ENCODE measurements at regions not wholly inside any gene's neighbourhood (a gene's known extent, or its start where the extent isn't known, plus 50 kb on each side); places are given as distances from the start of the nearest gene placed in this dataset.

DNA sequence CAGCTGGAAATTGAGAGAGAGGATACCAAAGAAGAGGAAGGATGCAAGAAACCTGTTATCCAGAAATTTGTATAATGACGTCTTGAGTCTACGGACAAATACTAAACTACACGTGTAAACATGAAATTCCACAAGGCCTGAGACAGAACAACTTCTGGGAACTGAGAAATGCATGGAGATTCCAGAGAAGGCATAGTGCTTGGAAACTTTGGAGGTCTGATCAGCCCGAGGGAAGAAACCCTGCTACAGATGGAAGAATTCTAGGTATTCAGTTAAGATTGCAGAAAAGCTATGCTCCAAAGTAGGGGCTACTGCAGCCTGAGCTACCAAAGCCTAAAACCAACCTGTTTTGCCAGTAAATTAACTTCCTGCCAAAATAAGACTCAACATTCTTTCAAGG is 120.4 kb downstream of the PDCL3 start:
- no peak overlapping the region for H3K27ac ChIP-seq
- TF ChIP-seq, protein P1, sequence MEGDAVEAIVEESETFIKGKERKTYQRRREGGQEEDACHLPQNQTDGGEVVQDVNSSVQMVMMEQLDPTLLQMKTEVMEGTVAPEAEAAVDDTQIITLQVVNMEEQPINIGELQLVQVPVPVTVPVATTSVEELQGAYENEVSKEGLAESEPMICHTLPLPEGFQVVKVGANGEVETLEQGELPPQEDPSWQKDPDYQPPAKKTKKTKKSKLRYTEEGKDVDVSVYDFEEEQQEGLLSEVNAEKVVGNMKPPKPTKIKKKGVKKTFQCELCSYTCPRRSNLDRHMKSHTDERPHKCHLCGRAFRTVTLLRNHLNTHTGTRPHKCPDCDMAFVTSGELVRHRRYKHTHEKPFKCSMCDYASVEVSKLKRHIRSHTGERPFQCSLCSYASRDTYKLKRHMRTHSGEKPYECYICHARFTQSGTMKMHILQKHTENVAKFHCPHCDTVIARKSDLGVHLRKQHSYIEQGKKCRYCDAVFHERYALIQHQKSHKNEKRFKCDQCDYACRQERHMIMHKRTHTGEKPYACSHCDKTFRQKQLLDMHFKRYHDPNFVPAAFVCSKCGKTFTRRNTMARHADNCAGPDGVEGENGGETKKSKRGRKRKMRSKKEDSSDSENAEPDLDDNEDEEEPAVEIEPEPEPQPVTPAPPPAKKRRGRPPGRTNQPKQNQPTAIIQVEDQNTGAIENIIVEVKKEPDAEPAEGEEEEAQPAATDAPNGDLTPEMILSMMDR (IDR thresholded peaks at IDR 0.05) = no peak
- TF ChIP-seq POLR2A (IDR thresholded peaks at IDR 0.05) (no peak), EP300 (IDR thresholded peaks at IDR 0.05) (no peak)

DNA sequence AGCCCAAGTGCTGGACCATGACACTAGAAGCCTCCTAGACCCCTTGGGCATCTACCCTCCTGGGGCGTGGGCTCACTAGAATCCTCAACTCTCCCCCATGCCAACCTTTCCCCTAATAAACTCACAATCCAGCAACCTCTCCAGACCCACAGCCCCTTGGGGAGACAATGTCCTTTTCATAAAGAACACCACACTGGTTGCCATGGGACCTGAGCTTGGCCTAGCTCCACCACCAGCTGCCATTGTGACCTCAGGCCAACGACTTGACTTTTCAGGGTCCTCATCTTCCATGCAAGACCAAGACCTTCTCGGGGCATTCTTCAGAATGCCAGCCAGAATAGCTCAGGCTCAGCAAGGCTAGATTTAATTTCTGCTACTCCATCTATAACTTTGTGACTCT is 128.1 kb upstream of the NPAS2 start:
- H3K9me3 ChIP-seq = peaks cover 0 to 25% (median 3%) of the 10 kb centered on the region in 4 donors

More for the DNA sequence above, 120.4 kb downstream of the PDCL3 start:
- Histone ChIP-seq H3K27me3 (no peaks in the 10 kb centered on the region), H3K4me1 (no peaks in the 10 kb centered on the region), H3K9me3 (peaks cover 0 to 18% (median 2%) of the 10 kb centered on the region in 4 donors), H3K36me3 (no peaks in the 10 kb centered on the region), H3K4me3 (no peak overlapping the region)
- DNase-seq (ENCODE audit: low spot score in 2 of 2) = no peak
- 85 to 90% methylated on average over 4 of the region's 4 CpGs for whole genome bisulfite sequencing, 2 donors

DNA sequence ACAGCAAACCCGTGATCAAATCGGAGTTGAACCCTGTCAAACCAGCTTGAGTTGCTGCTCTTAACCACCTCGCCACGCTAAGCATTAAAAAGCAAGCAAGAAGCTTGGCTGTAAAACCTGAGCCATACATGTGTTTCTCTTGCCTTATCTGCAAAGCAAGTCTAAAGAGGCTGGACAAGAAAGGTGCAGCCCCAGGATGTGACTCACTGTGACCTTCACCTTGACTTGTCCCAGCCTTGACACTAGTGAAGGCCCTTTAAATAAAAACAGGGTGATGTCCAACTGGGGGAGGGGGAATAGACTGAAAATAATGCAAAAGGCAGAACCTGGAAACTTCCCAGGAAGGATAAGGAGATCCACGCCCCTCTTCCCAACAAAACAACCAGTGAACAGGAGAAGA is 127.6 kb upstream of the NPAS2 start:
- no peak overlapping the region for H3K4me3 ChIP-seq
- H3K36me3 ChIP-seq = no peaks in the 10 kb centered on the region
- DNase-seq (ENCODE audit: low spot score in 2 of 2) = no peak
- TF ChIP-seq POLR2A (IDR thresholded peaks at IDR 0.05) = no peak
- no peak for TF ChIP-seq EP300 (IDR thresholded peaks at IDR 0.05)
- TF ChIP-seq, protein P1 (IDR thresholded peaks at IDR 0.05) = no peak
- H3K27me3 ChIP-seq = no peaks in the 10 kb centered on the region
- no peak overlapping the region for H3K27ac ChIP-seq
- 91 to 93% methylated on average over 5 of the region's 5 CpGs for WGBS, 2 donors
- peaks cover 0 to 30% (median 5%) of the 10 kb centered on the region in 4 donors for H3K9me3 ChIP-seq
- no peaks in the 10 kb centered on the region for H3K4me1 ChIP-seq

More for the DNA sequence above, 128.1 kb upstream of the NPAS2 start:
- no peaks in the 10 kb centered on the region for H3K4me1 ChIP-seq
- no peak overlapping the region for H3K27ac ChIP-seq
- no peak for TF ChIP-seq POLR2A (IDR thresholded peaks at IDR 0.05)
- TF ChIP-seq EP300 (IDR thresholded peaks at IDR 0.05) = no peak
- TF ChIP-seq, protein P1 (IDR thresholded peaks at IDR 0.05) = no peak
- DNase-seq (ENCODE audit: low spot score in 2 of 2) = no peak
- H3K36me3 ChIP-seq = no peaks in the 10 kb centered on the region
- H3K27me3 ChIP-seq = no peaks in the 10 kb centered on the region
- WGBS, 2 donors = 40 to 59% methylated on average over 3 of the region's 3 CpGs
- no peak overlapping the region for H3K4me3 ChIP-seq

DNA sequence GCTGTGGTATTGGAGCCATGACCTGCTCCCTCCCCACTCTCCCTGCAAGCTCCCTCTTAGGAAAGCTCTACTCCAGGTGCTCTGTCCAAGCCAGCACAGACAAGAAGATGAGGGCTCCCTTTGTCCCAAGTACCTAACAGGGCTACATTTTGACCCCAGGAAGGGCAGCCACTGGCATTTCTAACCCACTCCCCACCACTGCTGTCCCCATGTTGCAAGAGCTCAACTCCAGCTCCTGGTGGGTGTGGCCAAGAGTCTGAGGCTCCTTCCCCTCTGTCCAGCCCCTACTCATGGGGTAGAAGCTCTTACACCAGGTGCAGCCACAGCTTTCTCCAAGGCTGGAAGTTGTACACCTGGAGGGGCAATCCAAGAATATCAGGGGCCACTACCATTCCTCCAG is 127.0 kb upstream of the NPAS2 start:
- Histone ChIP-seq H3K27ac (no peak overlapping the region), H3K9me3 (peaks cover 0 to 35% (median 7%) of the 10 kb centered on the region in 4 donors), H3K36me3 (no peaks in the 10 kb centered on the region), H3K27me3 (no peaks in the 10 kb centered on the region), H3K4me3 (no peak overlapping the region), H3K4me1 (no peaks in the 10 kb centered on the region)
- no peak for DNase-seq (ENCODE audit: low spot score in 2 of 2)
- TF ChIP-seq EP300 (IDR thresholded peaks at IDR 0.05) = no peak
- TF ChIP-seq POLR2A (IDR thresholded peaks at IDR 0.05) = no peak
- TF ChIP-seq, protein P1 (IDR thresholded peaks at IDR 0.05) = no peak

DNA sequence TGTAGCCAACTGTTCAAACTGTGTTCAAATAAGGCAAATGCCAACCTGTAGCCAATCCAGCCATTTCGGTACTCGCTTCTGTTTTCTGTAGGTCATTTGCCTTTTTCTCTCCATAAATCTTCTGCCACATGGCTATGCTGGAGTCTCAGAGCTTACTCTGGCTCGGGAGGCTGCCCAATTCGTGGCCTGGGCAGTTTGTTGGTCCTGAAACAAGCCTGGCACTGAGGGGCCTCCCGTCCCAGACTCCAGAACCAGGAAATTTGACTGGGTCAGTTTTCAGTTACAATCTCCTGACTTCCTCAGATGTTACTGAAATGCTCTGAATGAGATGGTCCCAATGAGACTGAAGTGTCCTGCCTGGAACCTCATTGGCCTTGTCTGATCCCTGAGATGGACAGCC is 120.8 kb upstream of the NPAS2 start:
- TF ChIP-seq, protein P1 (IDR thresholded peaks at IDR 0.05) = no peak
- TF ChIP-seq POLR2A (IDR thresholded peaks at IDR 0.05) (no peak), EP300 (IDR thresholded peaks at IDR 0.05) (no peak)
- Histone ChIP-seq H3K27me3 (no peaks in the 10 kb centered on the region), H3K9me3 (peaks cover 0 to 46% (median 7%) of the 10 kb centered on the region in 4 donors), H3K4me3 (no peak overlapping the region), H3K4me1 (no peaks in the 10 kb centered on the region), H3K27ac (no peak overlapping the region), H3K36me3 (no peaks in the 10 kb centered on the region)
- 67 to 72% methylated on average over 5 of the region's 5 CpGs for WGBS, 2 donors
- DNase-seq (ENCODE audit: low spot score in 2 of 2) = no peak

Measured in tibial nerve (tissue), 4 donors.